Chondrocyte (in vitro differentiated cells): ENCODE measurements at regions not wholly inside any gene's neighbourhood (a gene's known extent, or its start where the extent isn't known, plus 50 kb on each side); places are given as distances from the start of the nearest gene placed in this dataset.
"Not testable (repeated sequence)": the region's sequence is repeated elsewhere in the genome, so short reads cannot be mapped to it uniquely, and the experiment has no call there.

Experiments used
- DNase-seq: peaks from one replicate; pipeline ENCODE4 v3.0.0; 2021; ENCODE audit warnings: mixed read lengths, low spot score
- H3K27ac Mint-ChIP-seq: one replicate; pipeline ENCODE4 v1.8.0; 2021; ENCODE audit warnings: mild to moderate bottlenecking, moderate library complexity, mixed read lengths; ENCODE audit not compliant: unreplicated experiment
- H3K27me3 Mint-ChIP-seq: 2 replicates; pipeline ENCODE4 v1.8.0; 2021; ENCODE audit warnings: low read depth, mixed read lengths
- H3K36me3 Mint-ChIP-seq: 2 replicates; pipeline ENCODE4 v1.8.0; 2021; ENCODE audit warnings: low read depth, mixed read lengths
- H3K4me1 Mint-ChIP-seq: 2 replicates; pipeline ENCODE4 v1.8.0; 2021; ENCODE audit warnings: low read depth, mild to moderate bottlenecking, mixed read lengths
- H3K4me3 Mint-ChIP-seq: one replicate; pipeline ENCODE4 v1.8.0; 2021; ENCODE audit warnings: mild to moderate bottlenecking, moderate library complexity, mixed read lengths; ENCODE audit not compliant: unreplicated experiment
- H3K9me3 Mint-ChIP-seq: 2 replicates; pipeline ENCODE4 v1.8.0; 2021; ENCODE audit warnings: low read depth, mixed read lengths
- CTCF ChIP-seq: fragments of 200-600 bp; sonication (generic); IDR thresholded peaks from 2 replicates; pipeline ENCODE4 v1.5.0; 2021; ENCODE audit warnings: antibody characterized with exemption, mild to moderate bottlenecking, moderate library complexity

GRCh38 chr18:70709144-70709543 is 420.3 kb downstream of the SOCS6 start:
- Mint-ChIP-seq H3K36me3 (no peaks in the 10 kb centered on the region), H3K4me1 (no peaks in the 10 kb centered on the region), H3K27ac (no peak overlapping the region), H3K9me3 (peaks cover 13% of the 10 kb centered on the region), H3K4me3 (no peak overlapping the region), H3K27me3 (no peaks in the 10 kb centered on the region)
- DNase-seq = no peak
- no peak for TF ChIP-seq CTCF

GRCh38 chr18:70705831-70706416 is 417.1 kb downstream of the SOCS6 start:
- Mint-ChIP-seq H3K4me3 (no peak overlapping the region), H3K27me3 (peaks cover 1% of the 10 kb centered on the region), H3K4me1 (no peaks in the 10 kb centered on the region), H3K27ac (no peak overlapping the region), H3K9me3 (peaks cover 4% of the 10 kb centered on the region), H3K36me3 (no peaks in the 10 kb centered on the region)
- TF ChIP-seq CTCF = no peak
- DNase-seq = no peak

- no peaks in the 10 kb centered on the region for H3K4me1 Mint-ChIP-seq
- H3K27me3 Mint-ChIP-seq = peaks cover 1% of the 10 kb centered on the region
- H3K4me3 Mint-ChIP-seq = no peak overlapping the region
- H3K9me3 Mint-ChIP-seq = no peaks in the 10 kb centered on the region
- H3K36me3 Mint-ChIP-seq = no peaks in the 10 kb centered on the region
- H3K27ac Mint-ChIP-seq = no peak overlapping the region
- TF ChIP-seq CTCF = no peak
- DNase-seq = no peak
Observed at GRCh38 chr18:70700496-70700895, 411.7 kb downstream of the SOCS6 start.

- H3K9me3 Mint-ChIP-seq = no peaks in the 10 kb centered on the region
Observed at GRCh38 chr18:70698574-70698973, 409.7 kb downstream of the SOCS6 start.

GRCh38 chr18:70693246-70693645 is 404.4 kb downstream of the SOCS6 start:
- DNase-seq = no peak

More at GRCh38 chr18:70698574-70698973, 409.7 kb downstream of the SOCS6 start:
- no peak for TF ChIP-seq CTCF
- DNase-seq = no peak
- Mint-ChIP-seq H3K4me1 (no peaks in the 10 kb centered on the region), H3K4me3 (no peak overlapping the region), H3K27ac (no peak overlapping the region), H3K27me3 (peaks cover 1% of the 10 kb centered on the region), H3K36me3 (no peaks in the 10 kb centered on the region)

GRCh38 chr18:70689765-70690164 is 400.9 kb downstream of the SOCS6 start:
- not testable (repeated sequence) for H3K27me3 Mint-ChIP-seq, DNase-seq, H3K4me3 Mint-ChIP-seq, H3K9me3 Mint-ChIP-seq, H3K4me1 Mint-ChIP-seq, H3K27ac Mint-ChIP-seq, H3K36me3 Mint-ChIP-seq

More at GRCh38 chr18:70693246-70693645, 404.4 kb downstream of the SOCS6 start:
- no peak overlapping the region for H3K27ac Mint-ChIP-seq
- no peak for TF ChIP-seq CTCF
- H3K9me3 Mint-ChIP-seq = no peaks in the 10 kb centered on the region
- no peaks in the 10 kb centered on the region for H3K27me3 Mint-ChIP-seq
- no peaks in the 10 kb centered on the region for H3K4me1 Mint-ChIP-seq
- no peak overlapping the region for H3K4me3 Mint-ChIP-seq
- no peaks in the 10 kb centered on the region for H3K36me3 Mint-ChIP-seq
